Suprapubic skin (tissue), 4 donors: ENCODE measurements at regions not wholly inside any gene's neighbourhood (a gene's known extent, or its start where the extent isn't known, plus 50 kb on each side); places are given as distances from the start of the nearest gene placed in this dataset.

Experiments used
- DNase-seq, 2 donors: peaks; one replicate each; pipeline ENCODE4 v3.0.0-alpha.2; 2019; ENCODE audit warnings: low spot score in 2 of 2
- H3K27ac ChIP-seq: fragments of 200-600 bp; sonication (generic); one replicate; pipeline ENCODE4 v1.5.1; 2019
- H3K27me3 ChIP-seq: fragments of 200-600 bp; sonication (generic); one replicate; pipeline ENCODE4 v1.5.1; 2019
- H3K36me3 ChIP-seq: fragments of 200-600 bp; sonication (generic); one replicate; pipeline ENCODE4 v1.5.1; 2019
- H3K4me1 ChIP-seq: fragments of 200-600 bp; sonication (generic); one replicate; pipeline ENCODE4 v1.5.1; 2019
- H3K4me3 ChIP-seq: fragments of 200-600 bp; sonication (generic); one replicate; pipeline ENCODE4 v1.5.1; 2019; ENCODE audit warnings: mild to moderate bottlenecking
- H3K9me3 ChIP-seq: fragments of 200-600 bp; sonication (generic); one replicate; pipeline ENCODE4 v1.5.1; 2019
- EP300 ChIP-seq: sonication (generic); formaldehyde crosslinking; IDR thresholded peaks from one replicate; pipeline ENCODE4 v1.6.1; 2017; ENCODE audit warnings: antibody characterized with exemption
- POLR2A ChIP-seq, 2 donors: fragments of 450-650 bp; IDR thresholded peaks; one replicate each; pipeline ENCODE4 v1.6.1; 2017; ENCODE audit warnings: antibody characterized with exemption in 2 of 2, mild to moderate bottlenecking in 2 of 2, moderate library complexity in 2 of 2
- POLR2AphosphoS5 ChIP-seq, 3 donors: sonication (generic); formaldehyde crosslinking; IDR thresholded peaks; one replicate each; pipeline ENCODE4 v1.6.1; 2017; ENCODE audit warnings: antibody characterized with exemption in 3 of 3
- WGBS: methylation state at CpG from one replicate; pipeline ENCODE4 v1.1.5; 2018; 5-methylcytosine and 5-hydroxymethylcytosine counted together
- TF ChIP-seq, protein P1 (sequence below), 2 donors: fragments of 200-600 bp in 1 of 2; fragments of 450-650 bp in 1 of 2; sonication (generic) in 1 of 2; IDR thresholded peaks; one replicate each; pipeline ENCODE4 v1.5.1; 2016 to 2019; ENCODE audit warnings: antibody characterized with exemption in 2 of 2, mild to moderate bottlenecking in 1 of 2, moderate library complexity in 1 of 2

DNA sequence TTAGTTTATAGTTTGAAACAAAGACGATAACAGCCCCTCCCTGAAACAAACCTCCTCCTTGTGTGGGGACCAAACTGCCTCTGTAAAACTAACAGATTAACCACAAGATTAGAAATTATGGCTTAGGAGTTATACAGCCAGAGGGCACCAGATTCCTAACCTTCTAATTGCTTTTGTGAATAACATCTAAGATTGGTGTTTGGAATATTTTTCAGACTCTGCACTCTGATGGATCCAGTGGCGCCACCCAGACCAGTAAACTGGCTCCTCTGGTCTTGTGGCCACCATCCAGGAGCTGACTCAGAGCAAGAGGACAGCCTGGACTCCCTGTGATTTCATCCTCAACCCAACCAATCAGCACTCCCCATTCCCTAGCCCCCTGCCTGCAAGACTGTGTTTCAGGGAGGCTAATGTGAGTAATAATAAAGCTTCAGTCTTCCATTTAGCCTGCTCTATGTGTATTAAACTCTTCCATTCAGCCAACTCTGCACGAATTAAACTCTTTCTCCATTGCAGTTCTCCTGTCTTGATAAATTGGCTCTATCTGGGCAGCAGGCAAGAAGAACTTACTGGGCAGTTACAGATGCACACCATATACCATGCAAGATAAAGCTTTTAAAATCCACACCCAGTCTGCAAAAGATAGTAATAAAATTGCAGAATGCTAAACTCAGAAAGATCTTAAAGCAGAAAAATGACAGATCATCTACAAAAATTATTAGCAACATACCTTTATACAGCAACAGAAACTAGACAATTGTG, 58.5 kb upstream of the SLC22A16 start:
- H3K9me3 ChIP-seq: no peaks in the 10 kb centered on the region
- 62% methylated on average over 3 of the region's 3 CpGs for WGBS
- no peaks in the 10 kb centered on the region for H3K27me3 ChIP-seq
- H3K36me3 ChIP-seq: no peaks in the 10 kb centered on the region
- H3K27ac ChIP-seq: no peak overlapping the region
- DNase-seq: no peak
- peaks cover 14% of the 10 kb centered on the region for H3K4me1 ChIP-seq
- TF ChIP-seq POLR2A (IDR thresholded peaks at IDR 0.05): no peak
- no peak overlapping the region for H3K4me3 ChIP-seq

DNA sequence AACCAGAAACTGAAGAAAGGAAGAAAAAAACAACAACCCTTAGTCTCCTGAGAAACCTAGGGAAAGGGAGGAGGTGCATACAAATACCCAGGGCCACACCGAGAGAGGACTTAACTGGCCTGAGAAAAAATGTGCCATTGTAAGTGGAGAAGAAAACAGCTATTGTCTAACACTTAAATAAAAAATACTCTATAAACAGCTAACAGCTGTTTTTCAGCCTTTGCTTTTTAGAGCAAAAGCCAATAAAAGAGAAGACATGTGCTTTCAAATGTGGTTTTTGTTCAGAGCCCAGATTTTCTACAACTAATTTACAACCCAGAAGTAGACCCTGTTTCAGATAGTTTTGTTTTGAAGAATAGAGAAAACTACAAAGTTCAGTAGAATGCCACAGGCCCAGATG, 56.0 kb upstream of the SLC22A16 start:
- no peak overlapping the region for H3K27ac ChIP-seq
- no peak for TF ChIP-seq POLR2A (IDR thresholded peaks at IDR 0.05)
- TF ChIP-seq EP300: no peak
- TF ChIP-seq, protein P1, sequence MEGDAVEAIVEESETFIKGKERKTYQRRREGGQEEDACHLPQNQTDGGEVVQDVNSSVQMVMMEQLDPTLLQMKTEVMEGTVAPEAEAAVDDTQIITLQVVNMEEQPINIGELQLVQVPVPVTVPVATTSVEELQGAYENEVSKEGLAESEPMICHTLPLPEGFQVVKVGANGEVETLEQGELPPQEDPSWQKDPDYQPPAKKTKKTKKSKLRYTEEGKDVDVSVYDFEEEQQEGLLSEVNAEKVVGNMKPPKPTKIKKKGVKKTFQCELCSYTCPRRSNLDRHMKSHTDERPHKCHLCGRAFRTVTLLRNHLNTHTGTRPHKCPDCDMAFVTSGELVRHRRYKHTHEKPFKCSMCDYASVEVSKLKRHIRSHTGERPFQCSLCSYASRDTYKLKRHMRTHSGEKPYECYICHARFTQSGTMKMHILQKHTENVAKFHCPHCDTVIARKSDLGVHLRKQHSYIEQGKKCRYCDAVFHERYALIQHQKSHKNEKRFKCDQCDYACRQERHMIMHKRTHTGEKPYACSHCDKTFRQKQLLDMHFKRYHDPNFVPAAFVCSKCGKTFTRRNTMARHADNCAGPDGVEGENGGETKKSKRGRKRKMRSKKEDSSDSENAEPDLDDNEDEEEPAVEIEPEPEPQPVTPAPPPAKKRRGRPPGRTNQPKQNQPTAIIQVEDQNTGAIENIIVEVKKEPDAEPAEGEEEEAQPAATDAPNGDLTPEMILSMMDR (IDR thresholded peaks at IDR 0.05): no peak
- no peak for TF ChIP-seq POLR2AphosphoS5 (IDR thresholded peaks at IDR 0.05)
- 69% methylated on average over 1 of the region's 1 CpG for WGBS

DNA sequence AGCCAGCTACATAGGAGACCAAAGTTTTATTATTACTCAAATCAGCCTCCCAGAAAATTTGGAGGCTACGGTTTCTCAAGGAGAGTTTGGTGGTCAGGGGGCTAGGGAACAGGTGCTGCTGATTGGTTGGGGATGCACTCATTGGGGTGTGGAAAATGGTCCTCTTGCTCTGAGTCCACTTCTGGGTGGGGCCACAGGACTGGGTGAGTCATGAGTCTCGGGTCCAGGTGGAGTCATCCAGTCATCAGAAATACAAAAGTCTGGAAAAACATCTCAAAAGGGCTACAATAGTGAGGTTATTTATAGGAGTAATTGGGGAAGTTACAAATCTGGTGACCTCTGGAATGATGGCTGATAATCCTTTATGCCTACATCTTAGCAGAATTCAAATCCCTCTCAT, 54.3 kb upstream of the SLC22A16 start:
- 78% methylated on average over 2 of the region's 2 CpGs for WGBS
- no peak for DNase-seq
- Histone ChIP-seq H3K27me3 (no peaks in the 10 kb centered on the region), H3K9me3 (no peaks in the 10 kb centered on the region), H3K27ac (no peak overlapping the region), H3K36me3 (no peaks in the 10 kb centered on the region), H3K4me1 (peaks cover 13% of the 10 kb centered on the region), H3K4me3 (no peak overlapping the region)
- TF ChIP-seq POLR2A (IDR thresholded peaks at IDR 0.05): no peak
- TF ChIP-seq, protein P1 (IDR thresholded peaks at IDR 0.05): no peak
- no peak for TF ChIP-seq POLR2AphosphoS5 (IDR thresholded peaks at IDR 0.05)
- no peak for TF ChIP-seq EP300

More for the DNA sequence above, 56.0 kb upstream of the SLC22A16 start:
- H3K27me3 ChIP-seq: no peaks in the 10 kb centered on the region
- H3K36me3 ChIP-seq: no peaks in the 10 kb centered on the region
- DNase-seq: no peak
- no peaks in the 10 kb centered on the region for H3K9me3 ChIP-seq
- H3K4me1 ChIP-seq: peaks cover 13% of the 10 kb centered on the region
- H3K4me3 ChIP-seq: no peak overlapping the region

DNA sequence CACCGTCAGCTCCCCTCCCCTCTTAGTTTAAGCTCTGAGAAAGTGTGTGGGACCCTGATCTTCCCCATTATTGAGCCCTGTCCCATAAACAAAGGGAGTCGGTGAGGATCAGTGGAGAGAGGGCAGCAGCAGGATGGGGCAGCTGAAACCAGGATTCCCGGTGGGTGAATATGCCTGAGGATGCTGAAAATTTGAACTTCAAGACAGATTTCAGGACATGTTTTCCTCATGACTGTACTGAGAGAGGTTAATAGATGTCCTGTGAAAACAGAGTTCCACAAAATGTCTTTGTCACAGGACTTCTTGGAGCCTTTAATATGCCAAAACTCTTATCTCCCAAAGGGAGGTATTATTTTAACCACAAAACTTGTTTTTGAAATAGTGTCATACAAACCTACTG, 53.5 kb upstream of the SLC22A16 start:
- no peak for DNase-seq
- Histone ChIP-seq H3K4me3 (no peak overlapping the region), H3K27me3 (no peaks in the 10 kb centered on the region), H3K9me3 (no peaks in the 10 kb centered on the region), H3K36me3 (no peaks in the 10 kb centered on the region), H3K4me1 (peaks cover 13% of the 10 kb centered on the region), H3K27ac (no peak overlapping the region)
- WGBS: 82% methylated on average over 3 of the region's 3 CpGs
- no peak for TF ChIP-seq POLR2A (IDR thresholded peaks at IDR 0.05)
- no peak for TF ChIP-seq POLR2AphosphoS5 (IDR thresholded peaks at IDR 0.05)

DNA sequence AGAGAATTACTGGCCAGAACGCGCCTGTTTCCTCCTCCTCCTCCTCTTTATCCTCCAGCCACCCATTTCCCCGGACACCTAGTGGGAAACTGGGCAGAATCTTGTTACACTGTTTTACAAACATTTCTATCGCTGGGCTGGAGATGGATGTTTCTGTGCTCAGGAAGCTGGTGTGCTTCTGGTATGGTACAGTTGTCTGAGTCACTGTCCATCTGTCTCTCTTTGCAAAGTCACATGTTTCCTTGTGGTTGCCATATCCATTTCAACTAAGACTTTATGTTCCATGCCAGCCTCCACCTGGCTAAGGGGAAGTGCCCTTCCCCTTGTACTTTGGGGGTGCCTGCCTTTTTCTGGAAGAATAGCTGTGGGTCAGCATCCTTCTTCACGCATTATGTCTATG, 52.9 kb upstream of the SLC22A16 start:
- TF ChIP-seq POLR2AphosphoS5 (IDR thresholded peaks at IDR 0.05) (no peak), POLR2A (IDR thresholded peaks at IDR 0.05) (no peak), EP300 (no peak)
- TF ChIP-seq, protein P1 (IDR thresholded peaks at IDR 0.05): no peak
- no peak for DNase-seq
- Histone ChIP-seq H3K36me3 (no peaks in the 10 kb centered on the region), H3K4me3 (no peak overlapping the region), H3K9me3 (no peaks in the 10 kb centered on the region), H3K27me3 (no peaks in the 10 kb centered on the region), H3K4me1 (peaks cover 13% of the 10 kb centered on the region), H3K27ac (no peak overlapping the region)
- 80% methylated on average over 5 of the region's 5 CpGs for WGBS

DNA sequence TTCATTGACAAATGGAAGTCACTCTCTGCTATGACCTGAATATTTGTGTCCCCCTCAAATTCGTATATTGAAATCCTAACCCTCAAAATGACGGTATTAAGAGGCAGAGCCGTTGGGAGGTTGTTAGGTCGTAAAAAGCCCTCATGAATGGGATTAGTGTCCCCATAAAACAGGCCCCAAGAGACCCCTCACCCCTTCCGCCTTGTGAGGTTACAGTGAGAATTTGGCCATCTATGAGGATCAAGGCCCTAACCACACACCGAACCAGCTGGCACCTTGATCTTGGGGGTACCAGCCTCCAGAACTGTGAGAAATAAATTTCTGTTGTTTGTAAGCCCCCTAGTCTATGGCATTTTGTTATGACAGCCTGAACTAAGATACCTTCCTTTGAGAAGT, 52.5 kb upstream of the SLC22A16 start:
- DNase-seq: no peak
- peaks cover 13% of the 10 kb centered on the region for H3K4me1 ChIP-seq
- H3K36me3 ChIP-seq: no peaks in the 10 kb centered on the region
- H3K4me3 ChIP-seq: no peak overlapping the region
- H3K27me3 ChIP-seq: no peaks in the 10 kb centered on the region
- no peaks in the 10 kb centered on the region for H3K9me3 ChIP-seq
- 88% methylated on average over 6 of the region's 6 CpGs for WGBS
- H3K27ac ChIP-seq: no peak overlapping the region
- TF ChIP-seq EP300 (no peak), POLR2A (IDR thresholded peaks at IDR 0.05) (no peak), POLR2AphosphoS5 (IDR thresholded peaks at IDR 0.05) (no peak)
- TF ChIP-seq, protein P1 (IDR thresholded peaks at IDR 0.05): no peak
